Stimulated activated CD4-positive, alpha-beta T cell treated with anti-CD3 and anti-CD28 coated beads, Interleukin-1b, Interleukin-23, amount 100 ng/mL, for 1 hour (primary cell): ENCODE measurements at regions not wholly inside any gene's neighbourhood (a gene's known extent, or its start where the extent isn't known, plus 50 kb on each side); places are given as distances from the start of the nearest gene placed in this dataset.
"Not testable (repeated sequence)": the region's sequence is repeated elsewhere in the genome, so short reads cannot be mapped to it uniquely, and the experiment has no call there.

Experiments
- DNase-seq, 2 donors: peaks; one replicate each; pipeline ENCODE4 v3.0.0-alpha.2; 2020; ENCODE audit warnings: low read depth in 2 of 2

GRCh38 chr3:20484126-20484525, 298.1 kb upstream of the SGO1 start:
- no peak for DNase-seq

GRCh38 chr3:20482350-20482749, 296.3 kb upstream of the SGO1 start:
- DNase-seq = no peak

GRCh38 chr3:20480786-20481365, 294.9 kb upstream of the SGO1 start:
- no peak for DNase-seq

GRCh38 chr3:20478436-20478835, 292.4 kb upstream of the SGO1 start:
- DNase-seq = no peak

GRCh38 chr3:20464237-20464636, 278.2 kb upstream of the SGO1 start:
- not testable (repeated sequence) for DNase-seq

DNA sequence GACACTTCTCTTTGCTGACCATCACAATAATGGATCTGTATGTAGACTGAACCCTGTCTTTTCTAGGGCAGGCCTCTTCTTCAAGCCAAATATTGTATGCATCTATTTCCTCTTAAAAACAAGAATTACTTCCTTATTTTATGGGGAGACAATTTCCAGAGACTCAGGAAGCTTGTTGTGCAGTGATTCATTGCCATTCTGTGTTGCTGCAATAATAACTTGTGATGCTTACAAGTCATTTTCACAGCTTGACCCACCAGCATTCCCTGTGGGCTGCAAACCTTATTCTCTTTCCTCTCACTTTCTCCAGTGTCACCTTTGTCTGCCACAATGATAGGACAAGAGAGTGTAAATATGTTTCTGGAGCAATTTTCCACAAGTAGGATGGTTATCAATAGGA, 276.7 kb upstream of the SGO1 start:
- DNase-seq = no peak

- DNase-seq = no peak
These were observed 276.2 kb upstream of the SGO1 start for GRCh38 chr3:20462226-20462625.

GRCh38 chr3:20458994-20459716, 273.1 kb upstream of the SGO1 start:
- no peak for DNase-seq

GRCh38 chr3:20456511-20456910, 270.5 kb upstream of the SGO1 start:
- no peak for DNase-seq

- no peak for DNase-seq
These were observed 265.2 kb upstream of the SGO1 start for GRCh38 chr3:20451170-20451569.

- no peak for DNase-seq
These were observed 264.6 kb upstream of the SGO1 start for GRCh38 chr3:20450611-20451010.

DNA sequence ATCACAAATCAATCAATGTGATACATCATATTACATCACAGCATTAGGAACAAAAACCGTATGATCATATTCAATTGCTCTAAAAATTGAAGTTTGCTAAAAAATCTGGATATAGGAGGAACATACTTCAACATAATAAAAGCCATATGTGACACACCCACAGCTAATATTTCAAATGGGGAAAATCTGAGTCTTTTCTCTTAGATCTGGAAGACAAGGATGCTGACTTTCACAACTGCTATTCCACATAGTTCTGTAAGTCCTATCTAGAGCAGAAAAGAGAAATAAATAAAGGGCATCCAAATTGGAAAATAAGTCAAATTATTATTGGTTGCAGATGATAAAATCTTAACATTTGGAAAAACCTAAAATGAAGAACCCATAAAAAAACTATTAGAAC, 256.8 kb upstream of the SGO1 start:
- DNase-seq = no peak

GRCh38 chr3:20427268-20427667, 241.3 kb upstream of the SGO1 start:
- DNase-seq = not testable (repeated sequence)

DNA sequence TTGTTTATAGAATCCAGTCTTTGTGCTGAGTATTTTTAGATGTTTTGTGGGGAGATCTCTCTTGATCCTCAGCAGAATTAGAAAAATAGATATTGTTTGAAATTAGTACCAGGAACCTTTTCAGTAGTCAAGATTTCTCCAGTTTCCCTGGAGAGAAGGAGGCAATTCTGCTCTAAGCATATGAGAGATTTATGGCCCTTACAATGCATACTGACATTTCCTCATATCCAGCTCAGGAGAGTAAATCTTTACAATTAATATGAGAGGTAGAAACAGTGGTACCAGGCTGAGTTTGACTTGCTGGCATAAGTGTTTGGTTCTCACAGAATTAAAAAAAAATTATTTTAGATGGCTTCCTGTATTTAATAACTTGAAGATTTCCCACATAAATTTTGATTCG, 239.1 kb upstream of the SGO1 start:
- DNase-seq = no peak

GRCh38 chr3:20424086-20424485, 238.1 kb upstream of the SGO1 start:
- DNase-seq = no peak

DNA sequence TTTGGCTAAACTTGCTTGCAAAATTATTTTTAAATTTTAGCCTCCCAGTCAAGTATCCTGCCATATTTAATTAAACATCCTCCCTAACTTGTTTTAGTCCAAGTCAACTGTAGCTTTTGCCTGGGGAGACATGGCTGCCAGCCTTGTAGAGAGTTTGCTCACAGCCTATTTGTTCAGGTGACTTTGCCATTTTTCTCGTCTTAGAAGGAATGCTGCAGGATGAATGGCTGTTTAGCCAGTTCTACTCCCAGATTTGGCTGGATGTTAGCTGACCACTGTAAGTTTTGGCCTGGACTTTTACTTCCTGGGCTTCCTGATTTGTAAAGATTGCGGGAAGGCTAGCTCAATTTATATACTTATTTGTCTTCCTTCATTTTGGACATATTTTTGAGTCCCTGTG, 236.4 kb upstream of the SGO1 start:
- no peak for DNase-seq

DNA sequence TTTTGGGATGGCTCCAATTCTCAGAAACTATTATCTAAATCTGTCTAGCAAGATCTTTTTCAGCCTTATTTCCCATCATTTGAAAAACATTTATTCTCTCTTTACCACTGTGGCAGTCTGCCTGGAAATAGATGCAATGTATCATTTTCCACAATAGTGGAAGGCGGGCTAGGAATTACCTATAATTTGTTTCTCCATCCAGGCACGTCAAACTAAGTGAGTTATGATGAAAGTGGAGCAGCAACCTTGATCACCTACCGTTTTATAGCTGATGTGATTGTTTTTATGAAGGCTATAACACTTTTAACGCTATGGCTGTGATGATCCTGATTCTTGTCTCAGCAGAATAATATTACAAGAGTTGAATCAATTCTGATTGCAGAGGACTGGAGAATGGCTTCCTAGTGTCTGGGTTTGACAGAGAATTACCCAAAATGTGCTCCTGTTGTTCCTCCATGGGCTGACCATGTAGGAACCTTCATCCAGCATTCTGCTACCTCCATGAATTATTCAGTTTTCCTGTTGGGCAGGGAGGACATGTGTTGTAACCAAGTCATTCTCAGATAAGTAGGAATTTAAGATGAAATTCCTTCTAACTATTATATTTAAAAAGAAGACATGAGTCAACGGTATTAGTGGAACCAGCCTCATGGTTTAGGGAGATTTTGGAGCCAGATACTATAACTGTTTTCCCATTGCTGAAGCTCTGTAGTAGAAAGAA, 231.5 kb upstream of the SGO1 start:
- DNase-seq = no peak

DNA sequence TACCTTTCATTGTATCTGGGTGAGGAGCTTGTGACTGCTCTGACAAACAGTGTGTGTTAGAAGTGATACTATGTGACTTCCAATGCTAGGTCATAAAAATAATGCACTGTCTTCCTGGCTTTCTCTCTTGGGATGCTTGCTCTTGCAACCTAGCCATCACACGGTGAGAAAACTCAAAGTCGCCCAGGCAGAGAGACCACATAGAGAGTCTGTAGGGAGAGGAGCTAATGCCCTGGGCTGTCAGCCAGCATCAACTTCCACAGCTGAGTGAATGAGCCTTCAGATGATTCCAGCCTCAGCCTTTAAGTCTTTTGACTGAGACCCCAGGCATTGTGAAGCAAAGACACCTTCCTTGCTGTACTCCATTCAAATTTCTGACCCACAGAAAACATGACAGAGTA, 220.6 kb upstream of the SGO1 start:
- no peak for DNase-seq

- DNase-seq = no peak
These were observed 219.7 kb upstream of the SGO1 start for GRCh38 chr3:20405744-20406143.

DNA sequence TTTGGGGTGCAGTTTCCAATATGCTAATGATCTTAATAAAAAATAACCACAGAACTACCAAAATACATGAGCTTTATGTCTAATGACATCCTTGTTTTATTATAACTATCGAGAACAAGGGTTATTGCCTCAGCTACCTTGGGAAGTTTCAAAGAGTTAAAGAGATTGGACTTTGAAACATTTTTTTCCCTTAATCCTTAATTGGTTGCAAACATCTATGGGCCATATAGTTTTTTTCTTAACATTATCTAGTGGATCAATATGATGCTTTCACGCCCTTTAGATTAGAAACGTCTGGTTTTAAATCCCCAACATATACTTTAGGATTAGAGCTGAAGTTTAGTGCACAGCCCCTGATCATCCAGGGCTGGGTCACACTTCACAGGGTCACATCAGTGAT, 219.2 kb upstream of the SGO1 start:
- no peak for DNase-seq

GRCh38 chr3:20404741-20405100, 218.7 kb upstream of the SGO1 start:
- DNase-seq = no peak

DNA sequence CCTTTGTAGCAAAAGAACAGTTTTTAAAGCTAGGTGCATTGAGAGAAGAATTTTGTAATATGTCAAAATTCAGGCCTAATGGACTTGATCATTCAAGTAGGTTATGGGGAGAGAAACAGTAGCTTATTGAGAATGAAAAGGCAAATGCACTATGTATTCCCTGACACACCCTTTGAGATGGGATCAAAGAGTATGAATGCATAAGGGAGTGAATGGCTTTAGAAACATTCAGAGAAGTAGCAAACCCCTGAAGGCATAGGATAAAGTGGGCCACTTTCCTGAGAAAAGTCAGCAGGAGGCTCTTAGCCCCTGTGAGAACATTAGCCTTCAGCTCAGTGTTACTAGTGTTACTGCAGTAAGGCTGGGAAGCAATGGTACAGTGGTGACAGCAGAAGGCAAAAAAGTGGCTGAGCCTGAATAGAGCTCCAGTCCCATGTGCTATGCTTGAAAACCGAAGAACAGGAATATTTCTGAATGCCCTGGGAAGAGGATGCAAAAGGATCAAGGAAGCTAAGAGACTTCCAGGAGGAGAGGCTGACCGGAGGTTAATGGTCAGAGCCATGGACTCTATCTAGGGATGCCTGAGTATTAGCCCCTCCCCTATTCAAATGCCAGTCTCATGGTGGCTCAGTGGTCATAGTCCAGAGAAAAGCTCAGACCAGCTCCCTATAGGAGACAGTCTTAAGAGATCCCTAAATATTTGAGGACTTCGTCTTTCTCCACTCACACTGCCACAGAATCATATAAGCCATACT, 218.2 kb upstream of the SGO1 start:
- no peak for DNase-seq

GRCh38 chr3:20401253-20401652, 215.2 kb upstream of the SGO1 start:
- no peak for DNase-seq
